NB4 (cell line): ENCODE measurements at regions not wholly inside any gene's neighbourhood (a gene's known extent, or its start where the extent isn't known, plus 50 kb on each side); places are given as distances from the start of the nearest gene placed in this dataset.

Source experiments
- CTCF ChIP-seq: IDR thresholded peaks from one replicate; pipeline ENCODE4 v1.5.1; 2012; ENCODE audit warnings: low read depth, low read length
- MAX ChIP-seq: IDR thresholded peaks from 2 replicates; pipeline ENCODE4 v1.6.1; 2011; ENCODE audit warnings: low read depth, low read length

- no peak for TF ChIP-seq MAX
- no peak for TF ChIP-seq CTCF
Measured at GRCh38 chr9:28163619-28164018, 590.3 kb upstream of the C9orf72 start.
